DND-41 (cell line): ENCODE measurements at regions not wholly inside any gene's neighbourhood (a gene's known extent, or its start where the extent isn't known, plus 50 kb on each side); places are given as distances from the start of the nearest gene placed in this dataset.
"Not testable (repeated sequence)": the region's sequence is repeated elsewhere in the genome, so short reads cannot be mapped to it uniquely, and the experiment has no call there.

ENCODE experiments used
- ATAC-seq: fragments of 200-7000 bp; cut with Tn5 transposase; 3 replicates; pipeline ENCODE4 v1.9.1; 2021; ENCODE audit warnings: low read depth; ENCODE audit not compliant: insufficient read depth
- DNase-seq: peaks from one replicate; pipeline ENCODE4 v3.0.0-alpha.2; 2020
- H2AFZ ChIP-seq: 2 replicates; pipeline ENCODE4 v1.6.0; 2012; ENCODE audit warnings: low read depth, low read length
- H3K27ac ChIP-seq: 2 replicates; pipeline ENCODE4 v1.5.1; 2012; ENCODE audit warnings: low read length, inconsistent platforms
- H3K27me3 ChIP-seq: fragments of 200-600 bp; sonication (generic); 2 replicates; pipeline ENCODE4 v1.6.0; 2012; ENCODE audit warnings: low read length, mild to moderate bottlenecking, inconsistent platforms; ENCODE audit not compliant: insufficient read depth, poor library complexity
- H3K36me3 ChIP-seq: 2 replicates; pipeline ENCODE4 v1.5.1; 2012; ENCODE audit warnings: low read length, inconsistent platforms; ENCODE audit not compliant: insufficient read depth
- H3K4me1 ChIP-seq: 2 replicates; pipeline ENCODE4 v1.5.1; 2012; ENCODE audit warnings: mild to moderate bottlenecking, low read length; ENCODE audit not compliant: insufficient read depth
- H3K4me2 ChIP-seq: 2 replicates; pipeline ENCODE4 v1.6.0; 2012; ENCODE audit warnings: mild to moderate bottlenecking, moderate library complexity, low read length, inconsistent platforms; ENCODE audit not compliant: insufficient read depth
- H3K4me3 ChIP-seq, 2 experiments: fragments of 200-600 bp in 1 of 2; shearing (Covaris generic) in 1 of 2; 2 replicates each; pipeline ENCODE4 v1.5.1; 2012 to 2016; ENCODE audit warnings: inconsistent platforms in 2 of 2, low read length in 2 of 2, mild to moderate bottlenecking in 2 of 2, low read depth in 1 of 2, moderate library complexity in 1 of 2
- H3K79me2 ChIP-seq: 2 replicates; pipeline ENCODE4 v1.6.0; 2012; ENCODE audit warnings: low read length, inconsistent platforms; ENCODE audit not compliant: insufficient read depth
- H3K9ac ChIP-seq: 2 replicates; pipeline ENCODE4 v1.6.0; 2012; ENCODE audit warnings: low read depth, mild to moderate bottlenecking, inconsistent platforms, low read length, moderate library complexity
- H3K9me3 ChIP-seq: 2 replicates; pipeline ENCODE4 v1.5.1; 2012; ENCODE audit warnings: low read length, moderate library complexity, mild to moderate bottlenecking, inconsistent platforms; ENCODE audit not compliant: insufficient read depth, severe bottlenecking
- H4K20me1 ChIP-seq: 2 replicates; pipeline ENCODE4 v1.6.0; 2012; ENCODE audit warnings: low read length; ENCODE audit not compliant: insufficient read depth
- EZH2 ChIP-seq: IDR thresholded peaks from 3 replicates; pipeline ENCODE4 v1.6.1; 2012; ENCODE audit warnings: borderline replicate concordance, low read depth, mild to moderate bottlenecking, moderate library complexity, low read length, inconsistent platforms; ENCODE audit not compliant: severe bottlenecking
- TF ChIP-seq, protein P1 (sequence below): IDR thresholded peaks from 2 replicates; pipeline ENCODE4 v1.5.1; 2012; ENCODE audit warnings: borderline replicate concordance, low read length, moderate library complexity, mild to moderate bottlenecking; ENCODE audit not compliant: poor library complexity, severe bottlenecking; ENCODE audit errors: extremely low read depth

DNA sequence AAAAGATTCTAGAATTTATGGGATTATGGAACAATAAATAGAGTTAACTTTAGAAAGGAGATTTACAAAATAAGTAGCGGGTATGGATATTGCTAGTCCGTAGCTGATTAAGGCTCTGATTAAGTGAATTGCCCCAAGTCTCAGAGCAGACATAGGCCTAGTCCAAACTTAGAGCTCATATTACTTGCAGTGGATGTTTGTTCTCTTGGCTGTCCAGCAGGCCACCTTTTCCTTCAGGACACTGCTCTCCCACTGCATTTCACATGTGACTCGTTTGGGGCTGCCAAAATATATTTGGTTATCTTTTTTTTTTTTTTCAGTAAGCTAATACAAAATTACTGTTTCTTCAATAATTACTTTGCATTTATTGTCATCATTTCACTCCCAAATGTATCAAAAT, 76.6 kb downstream of the ARRDC3 start:
- no peaks in the 10 kb centered on the region for H3K79me2 ChIP-seq
- no peak for TF ChIP-seq EZH2
- TF ChIP-seq, protein P1, sequence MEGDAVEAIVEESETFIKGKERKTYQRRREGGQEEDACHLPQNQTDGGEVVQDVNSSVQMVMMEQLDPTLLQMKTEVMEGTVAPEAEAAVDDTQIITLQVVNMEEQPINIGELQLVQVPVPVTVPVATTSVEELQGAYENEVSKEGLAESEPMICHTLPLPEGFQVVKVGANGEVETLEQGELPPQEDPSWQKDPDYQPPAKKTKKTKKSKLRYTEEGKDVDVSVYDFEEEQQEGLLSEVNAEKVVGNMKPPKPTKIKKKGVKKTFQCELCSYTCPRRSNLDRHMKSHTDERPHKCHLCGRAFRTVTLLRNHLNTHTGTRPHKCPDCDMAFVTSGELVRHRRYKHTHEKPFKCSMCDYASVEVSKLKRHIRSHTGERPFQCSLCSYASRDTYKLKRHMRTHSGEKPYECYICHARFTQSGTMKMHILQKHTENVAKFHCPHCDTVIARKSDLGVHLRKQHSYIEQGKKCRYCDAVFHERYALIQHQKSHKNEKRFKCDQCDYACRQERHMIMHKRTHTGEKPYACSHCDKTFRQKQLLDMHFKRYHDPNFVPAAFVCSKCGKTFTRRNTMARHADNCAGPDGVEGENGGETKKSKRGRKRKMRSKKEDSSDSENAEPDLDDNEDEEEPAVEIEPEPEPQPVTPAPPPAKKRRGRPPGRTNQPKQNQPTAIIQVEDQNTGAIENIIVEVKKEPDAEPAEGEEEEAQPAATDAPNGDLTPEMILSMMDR = no peak
- H3K9me3 ChIP-seq = no peaks in the 10 kb centered on the region
- no peak overlapping the region for H3K27ac ChIP-seq
- H3K27me3 ChIP-seq = no peaks in the 10 kb centered on the region
- H3K4me2 ChIP-seq = no peak overlapping the region
- no peak overlapping the region for H3K4me3 ChIP-seq
- no peaks in the 10 kb centered on the region for H3K36me3 ChIP-seq
- no peak overlapping the region for H2AFZ ChIP-seq
- no peak overlapping the region for H3K9ac ChIP-seq
- no peak for ATAC-seq
- no peaks in the 10 kb centered on the region for H4K20me1 ChIP-seq
- DNase-seq = no peak
- peaks cover 13% of the 10 kb centered on the region for H3K4me1 ChIP-seq

DNA sequence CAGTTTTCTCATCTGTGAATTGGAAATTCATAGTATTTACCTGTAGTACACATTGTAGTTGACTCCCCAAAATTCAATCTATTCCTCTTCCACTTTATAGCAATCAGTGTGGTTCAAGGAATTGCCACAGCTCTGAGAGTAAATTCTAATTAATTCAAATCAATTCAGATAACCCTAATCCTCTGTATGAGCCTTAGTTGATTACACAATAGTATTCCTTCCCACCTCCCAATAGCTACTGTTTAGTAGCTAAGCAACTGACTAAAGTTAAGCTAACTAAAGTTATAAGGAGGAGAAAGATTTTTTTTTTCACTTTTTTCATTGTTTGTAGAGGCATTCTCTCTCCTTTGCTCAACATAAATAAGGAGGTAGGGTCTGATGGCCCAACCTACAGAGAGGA, 77.5 kb downstream of the ARRDC3 start:
- no peak overlapping the region for H2AFZ ChIP-seq
- DNase-seq (no peak), ATAC-seq (no peak)
- peaks cover 4% of the 10 kb centered on the region for H3K4me1 ChIP-seq
- H3K9me3 ChIP-seq = no peaks in the 10 kb centered on the region
- no peaks in the 10 kb centered on the region for H3K36me3 ChIP-seq
- H4K20me1 ChIP-seq = no peaks in the 10 kb centered on the region
- TF ChIP-seq EZH2 = no peak
- TF ChIP-seq, protein P1 = no peak
- no peak overlapping the region for H3K4me2 ChIP-seq
- no peak overlapping the region for H3K27ac ChIP-seq
- H3K27me3 ChIP-seq = no peaks in the 10 kb centered on the region
- H3K79me2 ChIP-seq = no peaks in the 10 kb centered on the region
- H3K4me3 ChIP-seq = no peak overlapping the region
- no peak overlapping the region for H3K9ac ChIP-seq

- ATAC-seq, H3K9me3 ChIP-seq, DNase-seq, H3K79me2 ChIP-seq, H3K27ac ChIP-seq, H3K4me2 ChIP-seq, H2AFZ ChIP-seq, H3K4me3 ChIP-seq, H3K27me3 ChIP-seq, H3K9ac ChIP-seq, H4K20me1 ChIP-seq, H3K36me3 ChIP-seq, H3K4me1 ChIP-seq: not testable (repeated sequence)
Measured at GRCh38 chr5:91304015-91304414, 79.1 kb downstream of the ARRDC3 start.

DNA sequence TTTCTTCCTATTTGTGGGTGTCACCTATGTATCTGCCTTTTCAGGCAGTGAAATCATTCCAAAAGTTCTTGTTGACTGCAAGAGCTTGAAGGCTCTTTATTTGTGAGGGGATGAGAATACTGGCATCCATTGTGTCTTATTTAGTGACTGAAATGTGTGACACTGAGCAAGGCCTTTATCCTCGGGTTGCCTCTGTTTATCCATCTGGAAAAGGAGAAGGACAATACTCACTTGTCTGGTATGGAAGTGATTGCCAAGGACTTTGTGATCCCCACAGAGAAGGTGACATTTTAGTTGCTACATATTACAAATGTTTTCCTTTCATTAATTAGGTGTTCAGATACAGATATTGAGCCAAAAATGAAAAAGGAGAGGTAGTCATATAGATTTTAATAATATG, 80.2 kb downstream of the ARRDC3 start:
- no peak overlapping the region for H2AFZ ChIP-seq
- no peak overlapping the region for H3K4me3 ChIP-seq
- DNase-seq = no peak
- no peaks in the 10 kb centered on the region for H4K20me1 ChIP-seq
- no peaks in the 10 kb centered on the region for H3K36me3 ChIP-seq
- no peak overlapping the region for H3K9ac ChIP-seq
- H3K27ac ChIP-seq = no peak overlapping the region
- no peak for TF ChIP-seq EZH2
- TF ChIP-seq, protein P1 = no peak
- no peaks in the 10 kb centered on the region for H3K9me3 ChIP-seq
- H3K79me2 ChIP-seq = no peaks in the 10 kb centered on the region
- no peak overlapping the region for H3K4me2 ChIP-seq
- no peaks in the 10 kb centered on the region for H3K4me1 ChIP-seq
- ATAC-seq = no peak
- H3K27me3 ChIP-seq = no peaks in the 10 kb centered on the region
